GM21367 (cell line): ENCODE measurements at regions not wholly inside any gene's neighbourhood (a gene's known extent, or its start where the extent isn't known, plus 50 kb on each side); places are given as distances from the start of the nearest gene placed in this dataset.

Experiments used
- ATAC-seq: cut with Tn5 transposase; IDR thresholded peaks from one replicate; pipeline ENCODE4 v1.9.1; 2021; ENCODE audit not compliant: unreplicated experiment

- ATAC-seq: no peak
Measured at GRCh38 chr5:96045888-96046287, 84.2 kb upstream of the ELL2 start.

- ATAC-seq: no peak
Measured at GRCh38 chr5:96043446-96043845, 81.8 kb upstream of the ELL2 start.

GRCh38 chr5:96037128-96037527, 75.5 kb upstream of the ELL2 start:
- no peak for ATAC-seq

- no peak for ATAC-seq
Measured at GRCh38 chr5:96036301-96036700, 74.7 kb upstream of the ELL2 start.

- ATAC-seq: no peak
Measured at GRCh38 chr5:96035796-96036195, 74.1 kb upstream of the ELL2 start.

- ATAC-seq: no peak
Measured at GRCh38 chr5:96033116-96033515, 71.5 kb upstream of the ELL2 start.

- no peak for ATAC-seq
Measured at GRCh38 chr5:96031811-96032261, 70.2 kb upstream of the ELL2 start.

GRCh38 chr5:96031180-96031579, 69.5 kb upstream of the ELL2 start:
- no peak for ATAC-seq

- no peak for ATAC-seq
Measured at GRCh38 chr5:96026406-96027041, 64.9 kb upstream of the ELL2 start.

- ATAC-seq: no peak
Measured at GRCh38 chr5:96024683-96025475, 63.2 kb upstream of the ELL2 start.

- no peak for ATAC-seq
Measured at GRCh38 chr5:96023518-96023917, 61.9 kb upstream of the ELL2 start.

GRCh38 chr5:96022971-96023370, 61.3 kb upstream of the ELL2 start:
- no peak for ATAC-seq

- no peak for ATAC-seq
Measured at GRCh38 chr5:96017951-96018350, 56.3 kb upstream of the ELL2 start.

- no peak for ATAC-seq
Measured at GRCh38 chr5:96016216-96016615, 54.6 kb upstream of the ELL2 start.

- no peak for ATAC-seq
Measured at GRCh38 chr5:96015709-96016108, 54.1 kb upstream of the ELL2 start.

- ATAC-seq: no peak
Measured at GRCh38 chr5:96014395-96014794, 52.7 kb upstream of the ELL2 start.

GRCh38 chr5:96013254-96013653, 51.6 kb upstream of the ELL2 start:
- ATAC-seq: no peak

GRCh38 chr5:96012399-96012798, 50.7 kb upstream of the ELL2 start:
- no peak for ATAC-seq
